ENCODE measurements at regions not wholly inside any gene's neighbourhood (a gene's known extent, or its start where the extent isn't known, plus 50 kb on each side); places are given as distances from the start of the nearest gene placed in this dataset.

DNA sequence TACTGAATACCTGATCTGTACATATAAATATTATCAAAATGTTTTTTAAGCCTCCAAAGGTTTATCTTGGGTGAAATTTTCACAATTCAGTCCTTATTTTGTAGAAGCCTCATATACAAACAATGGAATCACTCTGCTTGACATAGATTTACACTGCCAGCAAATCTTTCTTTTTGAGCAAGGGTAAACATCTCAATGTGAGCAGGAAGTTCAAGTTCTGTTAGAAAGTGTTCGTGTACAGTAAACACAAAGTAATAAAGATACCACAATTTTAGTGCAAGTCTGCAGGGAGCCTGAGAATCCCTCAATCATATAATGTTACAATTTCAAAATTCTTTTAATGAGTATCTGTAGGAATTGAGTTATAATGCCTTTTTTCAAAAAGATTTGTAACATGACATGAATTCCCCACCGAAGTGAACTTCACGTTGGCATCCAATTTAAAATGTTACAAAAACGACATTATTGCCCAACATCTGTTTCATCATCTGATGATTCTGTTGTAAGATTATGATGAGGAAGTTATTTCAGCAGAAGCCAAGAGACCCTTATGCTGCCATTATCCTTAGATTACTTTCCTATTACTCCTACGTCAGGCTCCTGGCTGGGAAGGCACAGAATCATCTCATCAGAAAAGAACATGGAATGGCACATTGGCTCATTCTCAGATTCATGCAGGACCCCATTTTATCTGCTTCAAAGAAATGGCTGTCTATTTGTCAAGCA, 283.9 kb upstream of the ACVR2A start:
- TF ChIP-seq, protein P1, sequence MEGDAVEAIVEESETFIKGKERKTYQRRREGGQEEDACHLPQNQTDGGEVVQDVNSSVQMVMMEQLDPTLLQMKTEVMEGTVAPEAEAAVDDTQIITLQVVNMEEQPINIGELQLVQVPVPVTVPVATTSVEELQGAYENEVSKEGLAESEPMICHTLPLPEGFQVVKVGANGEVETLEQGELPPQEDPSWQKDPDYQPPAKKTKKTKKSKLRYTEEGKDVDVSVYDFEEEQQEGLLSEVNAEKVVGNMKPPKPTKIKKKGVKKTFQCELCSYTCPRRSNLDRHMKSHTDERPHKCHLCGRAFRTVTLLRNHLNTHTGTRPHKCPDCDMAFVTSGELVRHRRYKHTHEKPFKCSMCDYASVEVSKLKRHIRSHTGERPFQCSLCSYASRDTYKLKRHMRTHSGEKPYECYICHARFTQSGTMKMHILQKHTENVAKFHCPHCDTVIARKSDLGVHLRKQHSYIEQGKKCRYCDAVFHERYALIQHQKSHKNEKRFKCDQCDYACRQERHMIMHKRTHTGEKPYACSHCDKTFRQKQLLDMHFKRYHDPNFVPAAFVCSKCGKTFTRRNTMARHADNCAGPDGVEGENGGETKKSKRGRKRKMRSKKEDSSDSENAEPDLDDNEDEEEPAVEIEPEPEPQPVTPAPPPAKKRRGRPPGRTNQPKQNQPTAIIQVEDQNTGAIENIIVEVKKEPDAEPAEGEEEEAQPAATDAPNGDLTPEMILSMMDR (IDR thresholded peaks at IDR 0.05), result no peak
- no peak for TF ChIP-seq POLR2A (IDR thresholded peaks at IDR 0.05)

All from Peyer's patch (tissue), 4 donors.